ENCODE measurements at regions not wholly inside any gene's neighbourhood (a gene's known extent, or its start where the extent isn't known, plus 50 kb on each side); places are given as distances from the start of the nearest gene placed in this dataset.

DNA sequence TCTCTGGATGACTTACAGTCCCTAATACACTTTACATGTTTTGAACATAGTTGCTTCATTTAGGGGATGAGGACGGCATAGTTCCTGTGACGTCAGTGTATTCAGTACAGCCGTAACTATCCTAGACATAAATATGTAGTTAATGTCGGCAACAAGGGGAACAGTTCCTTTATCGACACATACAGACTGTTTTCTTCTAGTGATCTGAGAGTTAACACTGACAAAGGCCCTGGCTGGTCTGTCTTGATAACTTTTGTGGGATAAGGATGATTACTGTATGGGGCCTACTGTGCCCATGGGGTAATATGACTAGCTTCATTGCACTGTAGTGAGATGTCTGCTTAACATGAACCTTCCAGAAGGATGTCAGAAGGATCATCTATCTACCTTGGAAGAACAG, 131.2 kb downstream of the ZNF518B start:
- Mint-ChIP-seq H3K27me3 (ENCODE audit: low read depth) (peaks cover 3% of the 10 kb centered on the region), H3K4me3 (no peak overlapping the region), H3K36me3 (ENCODE audit: low read depth) (no peaks in the 10 kb centered on the region), H3K27ac (no peak overlapping the region), H3K4me1 (ENCODE audit: low read depth) (no peaks in the 10 kb centered on the region), H3K9me3 (no peaks in the 10 kb centered on the region)
- intact Hi-C loops (cut with micrococcal nuclease), result no loop called here
- DNase-seq, result no peak
- CTCF ChIA-PET, result no interaction called here

DNA sequence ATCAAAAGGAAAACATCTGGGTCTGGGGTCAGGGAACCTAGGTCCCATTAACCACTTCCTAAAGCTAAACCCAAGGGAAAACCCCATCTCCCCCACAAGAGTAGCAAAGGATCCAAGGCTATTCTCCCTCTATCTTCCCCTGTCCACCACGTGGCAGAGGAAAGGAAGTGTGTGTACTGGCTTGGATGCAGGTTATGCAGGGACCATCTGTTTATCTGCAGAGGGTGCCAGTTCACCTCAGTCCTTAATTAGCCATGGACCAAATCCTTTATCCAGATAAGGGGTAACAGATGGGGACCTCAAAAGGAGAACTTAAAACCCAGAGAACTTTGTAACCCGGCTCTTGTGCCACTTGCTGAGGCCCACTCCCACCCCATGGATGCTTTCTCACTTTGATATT, 135.3 kb downstream of the ZNF518B start:
- Mint-ChIP-seq H3K4me3 (no peak overlapping the region), H3K4me1 (ENCODE audit: low read depth) (no peaks in the 10 kb centered on the region), H3K36me3 (ENCODE audit: low read depth) (no peaks in the 10 kb centered on the region), H3K27me3 (ENCODE audit: low read depth) (no peaks in the 10 kb centered on the region), H3K27ac (no peak overlapping the region), H3K9me3 (no peaks in the 10 kb centered on the region)
- CTCF ChIA-PET, result no interaction called here
- intact Hi-C loops (cut with micrococcal nuclease), result no loop called here
- no peak for DNase-seq

DNA sequence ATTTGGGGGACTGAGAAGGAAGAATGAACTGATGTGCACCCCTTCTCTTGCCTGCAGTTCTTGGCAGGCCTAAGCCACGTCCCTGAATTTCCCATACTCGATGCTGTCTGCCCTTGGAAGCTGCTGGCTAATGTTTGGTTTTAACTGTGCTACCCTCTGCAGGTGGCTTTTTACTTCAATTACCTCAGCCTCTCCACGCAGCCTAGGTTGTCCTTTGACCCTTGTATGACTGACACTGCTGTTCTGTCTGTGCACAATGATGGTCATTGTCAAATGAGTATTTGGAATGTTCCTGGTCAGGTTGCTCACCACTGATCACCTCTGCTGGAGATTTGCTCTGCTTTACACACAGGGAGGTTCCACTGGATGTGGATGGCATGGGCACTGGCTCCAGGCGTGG, 137.1 kb downstream of the ZNF518B start:
- CTCF ChIA-PET, result no interaction called here
- Mint-ChIP-seq H3K36me3 (ENCODE audit: low read depth) (no peaks in the 10 kb centered on the region), H3K27me3 (ENCODE audit: low read depth) (no peaks in the 10 kb centered on the region), H3K4me3 (no peak overlapping the region), H3K9me3 (no peaks in the 10 kb centered on the region), H3K27ac (no peak overlapping the region), H3K4me1 (ENCODE audit: low read depth) (no peaks in the 10 kb centered on the region)
- DNase-seq, result no peak
- intact Hi-C loops (cut with micrococcal nuclease), result no loop called here

DNA sequence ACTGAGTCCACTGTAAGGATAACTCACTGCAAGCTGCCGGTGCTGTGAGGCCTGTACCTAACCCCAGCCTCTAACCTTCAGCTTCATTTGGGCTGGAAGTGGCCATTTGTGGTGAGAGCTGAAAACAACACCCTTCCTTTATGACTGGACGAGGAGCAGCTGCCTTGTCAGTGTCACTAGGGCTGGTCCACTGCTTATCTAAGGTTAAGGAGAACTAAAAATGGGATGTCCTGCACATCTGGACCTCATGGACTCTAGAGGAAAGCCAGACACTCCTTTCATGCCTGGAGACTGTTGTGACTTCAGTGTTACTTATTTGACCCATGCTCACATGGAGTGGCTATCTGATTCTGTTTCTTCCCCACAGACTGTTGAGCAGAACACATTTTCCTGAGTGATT, 139.9 kb downstream of the ZNF518B start:
- H3K9me3 Mint-ChIP-seq, result no peaks in the 10 kb centered on the region
- H3K27ac Mint-ChIP-seq, result no peak overlapping the region
- H3K27me3 Mint-ChIP-seq (ENCODE audit: low read depth), result no peaks in the 10 kb centered on the region

DNA sequence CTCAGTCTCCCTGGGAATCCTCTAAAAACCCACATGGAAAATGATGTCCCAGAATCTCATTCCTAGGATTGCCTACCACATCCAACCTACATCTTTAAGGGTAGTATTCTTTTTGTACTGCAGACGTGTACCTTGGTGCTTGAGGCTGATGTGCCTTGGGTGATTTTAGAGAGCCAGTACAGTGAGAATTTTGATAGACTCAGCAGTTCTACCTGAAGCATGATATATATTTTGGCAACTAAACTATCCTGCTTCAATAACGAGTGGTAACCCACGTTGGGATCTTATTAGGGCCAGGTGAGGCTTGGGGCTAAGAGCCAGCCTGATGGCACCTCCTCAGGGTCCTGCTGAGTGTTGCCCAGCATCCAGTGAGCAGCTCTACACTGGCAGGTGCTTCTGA, 140.4 kb downstream of the ZNF518B start:
- no peak for DNase-seq
- Mint-ChIP-seq H3K4me1 (ENCODE audit: low read depth) (no peaks in the 10 kb centered on the region), H3K36me3 (ENCODE audit: low read depth) (no peaks in the 10 kb centered on the region), H3K9me3 (no peaks in the 10 kb centered on the region), H3K27me3 (ENCODE audit: low read depth) (no peaks in the 10 kb centered on the region), H3K4me3 (no peak overlapping the region), H3K27ac (no peak overlapping the region)
- CTCF ChIA-PET, result no interaction called here
- intact Hi-C loops (cut with micrococcal nuclease), result no loop called here

More for the DNA sequence above, 139.9 kb downstream of the ZNF518B start:
- CTCF ChIA-PET, result no interaction called here
- no peaks in the 10 kb centered on the region for H3K36me3 Mint-ChIP-seq (ENCODE audit: low read depth)
- H3K4me3 Mint-ChIP-seq, result no peak overlapping the region
- intact Hi-C loops (cut with micrococcal nuclease), result no loop called here
- no peaks in the 10 kb centered on the region for H3K4me1 Mint-ChIP-seq (ENCODE audit: low read depth)
- DNase-seq, result no peak

DNA sequence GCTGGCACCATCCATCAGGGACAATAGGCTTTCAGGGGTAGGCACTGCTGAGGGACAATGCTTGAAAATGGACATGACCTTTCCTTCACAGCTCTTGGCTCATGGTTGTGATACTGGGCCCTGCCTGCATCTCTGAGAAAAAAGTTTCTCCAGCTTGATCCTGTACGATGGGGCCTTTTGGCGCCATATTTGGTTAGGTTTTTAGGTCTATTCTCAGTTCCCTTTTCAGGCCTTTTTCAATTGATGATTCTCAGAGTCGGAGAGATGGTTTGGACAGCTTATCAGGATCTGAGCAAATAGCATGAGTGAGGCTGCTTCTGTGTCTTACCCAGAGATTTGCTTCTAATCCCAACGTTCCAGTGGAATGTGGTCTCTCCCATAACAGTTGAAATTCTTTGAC, 141.6 kb downstream of the ZNF518B start:
- Mint-ChIP-seq H3K9me3 (no peaks in the 10 kb centered on the region), H3K36me3 (ENCODE audit: low read depth) (no peaks in the 10 kb centered on the region), H3K27ac (no peak overlapping the region), H3K4me1 (ENCODE audit: low read depth) (no peaks in the 10 kb centered on the region), H3K27me3 (ENCODE audit: low read depth) (no peaks in the 10 kb centered on the region), H3K4me3 (no peak overlapping the region)
- CTCF ChIA-PET, result no interaction called here
- DNase-seq, result no peak
- intact Hi-C loops (cut with micrococcal nuclease), result no loop called here

DNA sequence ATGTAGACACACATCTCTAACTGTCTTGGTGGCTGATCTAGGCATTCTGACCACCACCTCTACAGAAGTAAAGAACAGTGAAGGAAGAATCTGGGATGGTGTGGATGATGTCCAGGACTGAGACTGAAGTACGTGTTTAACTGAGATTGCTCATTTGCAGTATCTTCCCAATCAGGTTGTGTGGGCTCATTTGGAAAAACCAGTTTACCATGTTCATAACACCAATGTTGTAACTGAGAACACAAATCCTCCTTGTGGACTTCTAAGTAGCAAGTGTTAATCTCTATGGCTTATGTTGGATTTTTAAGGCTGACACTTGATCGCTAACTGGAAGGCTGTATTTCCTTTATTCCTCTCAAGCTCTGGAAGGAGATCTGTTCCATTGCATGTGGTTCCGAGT, 144.7 kb downstream of the ZNF518B start:
- no peaks in the 10 kb centered on the region for H3K4me1 Mint-ChIP-seq (ENCODE audit: low read depth)
- no peak overlapping the region for H3K27ac Mint-ChIP-seq
- H3K9me3 Mint-ChIP-seq, result no peaks in the 10 kb centered on the region
- CTCF ChIA-PET, result no interaction called here
- intact Hi-C loops (cut with micrococcal nuclease), result no loop called here
- no peak overlapping the region for H3K4me3 Mint-ChIP-seq
- no peak for DNase-seq
- H3K36me3 Mint-ChIP-seq (ENCODE audit: low read depth), result no peaks in the 10 kb centered on the region
- H3K27me3 Mint-ChIP-seq (ENCODE audit: low read depth), result peaks cover 2% of the 10 kb centered on the region

DNA sequence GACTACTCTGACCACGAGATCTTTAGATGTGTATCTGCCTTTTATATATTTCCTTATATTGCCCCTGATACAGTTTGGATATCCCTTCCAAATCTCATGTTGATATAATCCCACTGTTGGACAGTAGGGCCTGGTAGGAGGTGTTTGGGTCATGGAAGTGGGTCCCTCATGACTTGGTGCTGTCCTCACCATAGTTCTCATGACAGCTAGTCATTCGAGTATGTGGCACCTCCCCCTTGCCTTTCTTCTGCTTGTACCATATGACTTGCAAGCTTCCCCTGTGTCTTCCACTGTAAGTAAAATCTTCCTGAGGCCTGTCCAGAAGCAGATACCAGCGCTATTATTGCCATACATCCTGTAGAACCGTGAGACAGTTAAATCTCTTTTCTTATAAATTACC, 145.3 kb downstream of the ZNF518B start:
- Mint-ChIP-seq H3K36me3 (ENCODE audit: low read depth) (no peaks in the 10 kb centered on the region), H3K9me3 (no peaks in the 10 kb centered on the region), H3K27ac (no peak overlapping the region), H3K27me3 (ENCODE audit: low read depth) (peaks cover 2% of the 10 kb centered on the region), H3K4me1 (ENCODE audit: low read depth) (no peaks in the 10 kb centered on the region), H3K4me3 (no peak overlapping the region)
- CTCF ChIA-PET, result no interaction called here
- no peak for DNase-seq
- intact Hi-C loops (cut with micrococcal nuclease), result no loop called here

DNA sequence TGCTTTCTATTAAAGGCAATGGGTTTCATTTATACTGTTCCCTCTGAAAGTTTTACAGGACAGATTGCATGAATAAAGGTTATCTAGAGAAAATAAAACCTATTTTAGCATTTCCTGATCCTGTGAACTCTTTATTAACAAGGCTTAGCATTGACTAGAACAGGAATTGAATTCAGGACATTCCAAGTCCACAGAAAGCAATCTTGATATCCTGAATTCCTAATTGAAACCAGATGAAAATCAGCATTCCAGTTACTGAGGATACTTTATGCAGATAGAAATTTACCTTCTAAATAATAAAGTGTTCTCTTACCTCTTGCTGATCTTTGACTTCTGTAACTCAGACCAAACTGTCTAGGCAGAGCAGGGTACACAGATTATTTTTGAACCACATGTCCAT, 151.4 kb downstream of the ZNF518B start:
- Mint-ChIP-seq H3K27me3 (ENCODE audit: low read depth) (peaks cover 2% of the 10 kb centered on the region), H3K9me3 (no peaks in the 10 kb centered on the region), H3K4me3 (no peak overlapping the region), H3K36me3 (ENCODE audit: low read depth) (no peaks in the 10 kb centered on the region), H3K4me1 (ENCODE audit: low read depth) (no peaks in the 10 kb centered on the region), H3K27ac (no peak overlapping the region)
- CTCF ChIA-PET, result no interaction called here
- intact Hi-C loops (cut with micrococcal nuclease), result no loop called here
- no peak for DNase-seq

DNA sequence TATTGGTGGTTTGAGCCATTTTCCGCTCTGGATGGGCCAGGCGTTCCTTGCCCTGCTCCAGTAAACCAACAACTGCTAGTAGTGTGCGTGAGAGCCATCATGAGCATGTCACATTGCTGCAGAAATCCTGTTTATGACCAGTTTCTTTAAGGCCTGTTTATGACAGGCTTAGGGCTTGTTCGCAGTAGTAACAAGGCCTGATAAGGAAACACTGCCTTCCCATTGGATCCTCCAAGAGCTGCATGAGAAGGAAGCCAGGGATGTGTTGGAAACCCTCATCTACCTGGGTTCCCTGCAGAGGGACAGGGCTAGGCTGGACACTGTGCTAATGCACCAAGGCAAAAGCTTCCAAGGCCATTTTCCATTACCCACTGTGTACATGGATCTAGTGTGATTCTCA, 153.9 kb downstream of the ZNF518B start:
- no peaks in the 10 kb centered on the region for H3K4me1 Mint-ChIP-seq (ENCODE audit: low read depth)
- intact Hi-C loops (cut with micrococcal nuclease), result no loop called here
- H3K27me3 Mint-ChIP-seq (ENCODE audit: low read depth), result no peaks in the 10 kb centered on the region
- no peaks in the 10 kb centered on the region for H3K36me3 Mint-ChIP-seq (ENCODE audit: low read depth)
- CTCF ChIA-PET, result no interaction called here
- no peaks in the 10 kb centered on the region for H3K9me3 Mint-ChIP-seq
- DNase-seq, result no peak
- H3K4me3 Mint-ChIP-seq, result no peak overlapping the region
- H3K27ac Mint-ChIP-seq, result no peak overlapping the region

DNA sequence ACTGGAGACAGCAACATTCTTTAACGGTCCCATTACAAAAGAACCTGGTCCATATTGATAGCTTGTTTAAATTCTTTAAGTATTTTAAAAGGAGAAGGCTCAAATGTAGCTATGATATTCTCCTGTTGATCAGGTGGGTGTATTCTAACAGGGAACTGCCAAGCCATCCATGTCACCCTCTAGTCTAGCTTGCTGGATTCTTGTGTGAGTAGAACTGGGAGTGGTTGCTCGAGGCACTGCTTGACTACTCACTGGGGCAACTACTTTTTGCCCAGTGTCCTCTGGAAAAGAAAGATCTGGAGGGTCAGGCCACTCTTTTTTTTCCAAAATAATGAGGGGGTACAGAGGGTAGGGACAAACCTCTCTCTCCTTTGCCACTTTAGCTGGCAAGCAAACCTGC, 155.1 kb downstream of the ZNF518B start:
- Mint-ChIP-seq H3K4me3 (no peak overlapping the region), H3K36me3 (ENCODE audit: low read depth) (no peaks in the 10 kb centered on the region), H3K27ac (no peak overlapping the region), H3K4me1 (ENCODE audit: low read depth) (no peaks in the 10 kb centered on the region), H3K9me3 (no peaks in the 10 kb centered on the region), H3K27me3 (ENCODE audit: low read depth) (no peaks in the 10 kb centered on the region)
- DNase-seq, result no peak
- CTCF ChIA-PET, result interaction anchor here (0.9 to 1.2 kb wide), 2 partner anchors 144 to 160 kb away, joined by 3 read pairs; no protein-coding TSS in a partner anchor
- intact Hi-C loops (cut with micrococcal nuclease), result no loop called here

DNA sequence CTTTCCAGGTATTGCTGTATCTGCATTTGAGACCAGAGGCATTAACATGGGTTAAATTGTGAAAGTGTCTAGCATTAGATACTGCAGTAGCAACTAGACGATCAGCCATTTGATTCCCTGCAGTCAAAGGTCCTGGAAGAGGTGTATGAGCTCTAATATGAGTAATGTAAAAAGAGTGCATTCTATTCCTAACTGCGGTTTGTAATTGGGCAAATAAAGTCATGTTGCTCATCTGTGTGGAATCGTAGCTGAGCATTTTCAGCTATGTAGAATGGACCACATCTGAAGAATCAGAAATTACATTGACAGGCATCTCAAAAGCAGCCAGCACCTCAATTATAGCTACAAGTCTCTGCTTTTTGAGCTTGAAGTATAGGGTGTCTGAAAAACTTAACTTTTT, 157.6 kb downstream of the ZNF518B start:
- no peak for DNase-seq
- intact Hi-C loops (cut with micrococcal nuclease), result no loop called here
- H3K4me3 Mint-ChIP-seq, result no peak overlapping the region
- H3K4me1 Mint-ChIP-seq (ENCODE audit: low read depth), result no peaks in the 10 kb centered on the region
- H3K27ac Mint-ChIP-seq, result no peak overlapping the region
- H3K36me3 Mint-ChIP-seq (ENCODE audit: low read depth), result no peaks in the 10 kb centered on the region
- CTCF ChIA-PET, result interaction anchor here (1.6 kb wide), 1 partner anchor 20 kb away, joined by 3 read pairs; no protein-coding TSS in a partner anchor
- H3K9me3 Mint-ChIP-seq, result no peaks in the 10 kb centered on the region
- no peaks in the 10 kb centered on the region for H3K27me3 Mint-ChIP-seq (ENCODE audit: low read depth)

DNA sequence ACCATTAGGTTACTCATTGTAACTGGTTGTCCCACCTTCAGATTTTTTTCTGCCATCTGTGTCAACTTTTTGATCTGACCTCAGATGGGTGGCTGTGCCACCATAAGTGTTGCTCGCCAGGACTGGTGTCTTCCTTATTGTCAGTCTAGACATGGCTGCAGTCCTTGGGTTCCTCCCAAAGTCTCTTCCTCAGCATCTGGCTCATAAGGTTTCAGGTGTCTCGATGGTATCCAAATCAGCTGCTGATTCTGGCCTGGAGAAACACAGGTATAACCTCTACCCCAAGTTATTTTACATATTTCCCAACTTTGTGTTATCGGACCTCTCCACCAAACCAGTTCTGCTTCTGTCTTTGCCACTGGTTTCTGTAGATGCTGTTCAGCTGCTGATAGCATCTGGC, 158.5 kb downstream of the ZNF518B start:
- Mint-ChIP-seq H3K27ac (no peak overlapping the region), H3K9me3 (no peaks in the 10 kb centered on the region), H3K36me3 (ENCODE audit: low read depth) (no peaks in the 10 kb centered on the region), H3K4me3 (no peak overlapping the region), H3K4me1 (ENCODE audit: low read depth) (no peaks in the 10 kb centered on the region), H3K27me3 (ENCODE audit: low read depth) (no peaks in the 10 kb centered on the region)
- intact Hi-C loops (cut with micrococcal nuclease), result no loop called here
- CTCF ChIA-PET, result no interaction called here
- no peak for DNase-seq

DNA sequence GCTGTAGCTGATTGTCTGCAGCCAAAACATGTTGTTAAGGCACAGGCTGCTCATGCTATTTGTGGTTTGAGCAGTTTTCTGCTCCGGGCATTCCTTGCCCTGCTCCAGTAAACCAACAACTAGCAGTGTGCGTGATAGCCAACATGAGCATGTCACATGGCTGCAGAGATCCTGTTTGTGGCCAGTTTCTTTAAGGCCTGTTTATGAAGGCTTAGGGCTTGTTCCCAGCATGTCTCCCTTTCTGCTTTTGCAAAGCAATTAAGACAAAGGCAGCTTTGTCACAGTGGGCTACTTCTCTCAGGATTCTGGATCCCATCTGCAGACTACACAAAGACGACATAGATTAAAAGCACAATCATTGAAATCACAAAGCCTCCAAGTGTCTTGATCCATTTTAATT, 160.5 kb downstream of the ZNF518B start:
- Mint-ChIP-seq H3K4me3 (no peak overlapping the region), H3K27me3 (ENCODE audit: low read depth) (no peaks in the 10 kb centered on the region), H3K27ac (no peak overlapping the region), H3K9me3 (no peaks in the 10 kb centered on the region), H3K4me1 (ENCODE audit: low read depth) (no peaks in the 10 kb centered on the region), H3K36me3 (ENCODE audit: low read depth) (no peaks in the 10 kb centered on the region)
- no peak for DNase-seq
- CTCF ChIA-PET, result interaction anchor here (1.5 kb wide), 1 partner anchor 132 kb away, joined by 3 read pairs; no protein-coding TSS in a partner anchor
- intact Hi-C loops (cut with micrococcal nuclease), result no loop called here
